HepG2 (cell line): ENCODE measurements at regions not wholly inside any gene's neighbourhood (a gene's known extent, or its start where the extent isn't known, plus 50 kb on each side); places are given as distances from the start of the nearest gene placed in this dataset.
"Not testable (repeated sequence)": the region's sequence is repeated elsewhere in the genome, so short reads cannot be mapped to it uniquely, and the experiment has no call there.

Experiments used
- ATAC-seq: fragments of 200-7000 bp; cut with Tn5 transposase; 3 replicates; pipeline ENCODE4 v1.9.1; 2020; ENCODE audit warnings: mild to moderate bottlenecking, moderate library complexity
- BruUV-seq: library from RNA; stranded (reverse); fragments of 400-500 nt; replicated peaks from 2 replicates; lab custom pipeline; 2021; lab: Mats Ljungman, UMichigan
- CTCF ChIA-PET: fragments of 300-600 bp; formaldehyde crosslinking; extraction: SDS; loops from one replicate; lab custom pipeline; 2021; ENCODE audit warnings: low total read pairs, inconsistent platforms, low intra/inter-chr PET ratio; lab: Yijun Ruan, JAX
- POLR2A ChIA-PET: fragments of 350-600 bp; sonication (Branson Sonifier 250); formaldehyde crosslinking; loops from one replicate; lab custom pipeline; 2020; ENCODE audit warnings: antibody characterized with exemption, inconsistent platforms; lab: Yijun Ruan, JAX
- DNase-seq: peaks from one replicate; pipeline ENCODE4 v3.0.0-alpha.2; 2015; ENCODE audit warnings: low spot score
- FAIRE-seq: peaks from 3 replicates; lab custom pipeline; 2011; peaks lifted over from hg19 to GRCh38; lab: Jason Lieb, UNC
- H2AFZ ChIP-seq: one replicate; pipeline ENCODE4 v1.6.1; 2011; ENCODE audit warnings: low read length, inconsistent platforms
- H3K27ac ChIP-seq: fragments of 300-600 bp; 3 replicates; pipeline ENCODE4 v1.8.0; 2011; ENCODE audit warnings: mixed run types, mild to moderate bottlenecking, mixed read lengths, low read length, inconsistent platforms; ENCODE audit not compliant: insufficient read depth; ENCODE audit errors: extremely low read length
- H3K27me3 ChIP-seq, 2 experiments: fragments of 200-600 bp in 1 of 2; 2 replicates in 1 of 2; 3 replicates in 1 of 2; pipeline versions ENCODE4 v1.6.0 to v1.8.0; 2011; ENCODE audit warnings: low read length in 2 of 2, mild to moderate bottlenecking in 2 of 2, moderate library complexity in 2 of 2, inconsistent platforms in 1 of 2; ENCODE audit not compliant: insufficient read depth in 2 of 2, control insufficient read depth in 1 of 2
- H3K36me3 ChIP-seq, 2 experiments: fragments of 200-600 bp in 1 of 2; replicated peaks in 1 of 2; 2 replicates in 1 of 2; 3 replicates in 1 of 2; pipeline versions ENCODE4 v1.5.1 to v1.8.0; 2011; ENCODE audit warnings: low read length in 2 of 2, inconsistent platforms in 1 of 2; ENCODE audit not compliant: insufficient read depth in 2 of 2, control insufficient read depth in 1 of 2
- H3K4me1 ChIP-seq: 2 replicates; pipeline ENCODE4 v1.5.1; 2012; ENCODE audit warnings: low read length, inconsistent platforms; ENCODE audit not compliant: insufficient read depth
- H3K4me2 ChIP-seq: 2 replicates; pipeline ENCODE4 v1.6.0; 2011; ENCODE audit warnings: low read depth, low read length, inconsistent platforms
- H3K4me3 ChIP-seq, 3 experiments: fragments of 200-600 bp in 1 of 3; sonication (generic), shearing (Covaris generic) in 1 of 3; replicated peaks in 1 of 3; 2 replicates each; pipeline ENCODE4 v1.5.1; 2011 to 2016; ENCODE audit warnings: low read length in 3 of 3, inconsistent platforms in 2 of 3, low read depth in 2 of 3, mild to moderate bottlenecking in 2 of 3, control low read depth in 1 of 3, mixed read lengths in 1 of 3; ENCODE audit not compliant: insufficient read depth in 1 of 3
- H3K79me2 ChIP-seq: one replicate; pipeline ENCODE4 v1.6.1; 2011; ENCODE audit warnings: low read length, inconsistent platforms; ENCODE audit not compliant: insufficient read depth
- H3K9ac ChIP-seq: 2 replicates; pipeline ENCODE4 v1.6.0; 2011; ENCODE audit warnings: mild to moderate bottlenecking, low read depth, low read length, inconsistent platforms; ENCODE audit not compliant: insufficient read depth
- H3K9me3 ChIP-seq: 2 replicates; pipeline ENCODE4 v1.5.1; 2012; ENCODE audit warnings: mild to moderate bottlenecking, low read length
- H4K20me1 ChIP-seq: 2 replicates; pipeline ENCODE4 v1.6.0; 2011; ENCODE audit warnings: inconsistent platforms, mild to moderate bottlenecking, low read length, moderate library complexity; ENCODE audit not compliant: insufficient read depth
- EED ChIP-seq: sonication (generic); formaldehyde crosslinking; IDR thresholded peaks from 2 replicates; pipeline ENCODE4 v1.5.0; 2020; ENCODE audit warnings: mild to moderate bottlenecking, missing genetic modification reagents
- IRF9 ChIP-seq: sonication (generic); formaldehyde crosslinking; IDR thresholded peaks from 2 replicates; pipeline ENCODE4 v1.8.0; 2022; ENCODE audit warnings: missing genetic modification reagents, mild to moderate bottlenecking, borderline replicate concordance
- SP4 ChIP-seq: sonication (generic); formaldehyde crosslinking; IDR thresholded peaks from 2 replicates; pipeline ENCODE4 v1.8.1; 2023; ENCODE audit warnings: mild to moderate bottlenecking, missing genetic modification reagents
- U2AF2 ChIP-seq: fragments of 200-400 bp; formaldehyde crosslinking; IDR thresholded peaks from 2 replicates; pipeline ENCODE4 v1.6.1; 2017; ENCODE audit warnings: low read depth, mild to moderate bottlenecking, low read length
- ZNF614 ChIP-seq: IDR thresholded peaks from 2 replicates; pipeline ENCODE4 v1.6.1; 2018; ENCODE audit warnings: missing biosample characterization, missing genetic modification reagents, inconsistent platforms, borderline replicate concordance
- WGBS: methylation state at CpG from one replicate; pipeline ENCODE4 v1.1.6; 2017; ENCODE audit warnings: low lambda C conversion rate; 5-methylcytosine and 5-hydroxymethylcytosine counted together
- in situ Hi-C: cut with HindIII; loops from 2 replicates; pipeline ENCODE4 v1.10.0; 2017; ENCODE audit warnings: low pct_unique_long_range_greater_than_20kb; ENCODE audit not compliant: extremely low pct_ligation_motif_present
- intact Hi-C: fragments of 100-400 bp; cut with micrococcal nuclease; formaldehyde crosslinking; loops from one replicate; pipeline ENCODE4 v1.10.0; 2022; ENCODE audit not compliant: unreplicated experiment

- no peak for TF ChIP-seq IRF9 (CRISPR knock-in tag)
- TF ChIP-seq U2AF2, result no peak
- TF ChIP-seq SP4 (CRISPR knock-in tag), result no peak
- no peak for TF ChIP-seq EED (CRISPR knock-in tag)
- no peak for TF ChIP-seq ZNF614 (CRISPR knock-in tag)
- TF ChIP-seq, all 625 proteins: peak for 0
These were observed 72.6 kb upstream of the ADAMTS3 start (continued) for GRCh38 chr4:72641611-72642010.

- H3K27me3 ChIP-seq, BruUV-seq, H2AFZ ChIP-seq, intact Hi-C loops, H3K4me2 ChIP-seq, H3K27ac ChIP-seq, H3K79me2 ChIP-seq, H4K20me1 ChIP-seq, in situ Hi-C loops, H3K36me3 ChIP-seq, DNase-seq, POLR2A ChIA-PET, CTCF ChIA-PET, FAIRE-seq, H3K4me3 ChIP-seq, H3K9ac ChIP-seq, ATAC-seq, H3K4me1 ChIP-seq, H3K9me3 ChIP-seq: not testable (repeated sequence)
- 13% methylated on average over 3 of the region's 10 CpGs for WGBS
These were observed 67.8 kb upstream of the ADAMTS3 start for GRCh38 chr4:72636866-72637265.

GRCh38 chr4:72635931-72636330 lies 66.9 kb upstream of the ADAMTS3 start:
- H3K4me1 ChIP-seq, H3K4me2 ChIP-seq, ATAC-seq, POLR2A ChIA-PET, intact Hi-C loops, H2AFZ ChIP-seq, H3K36me3 ChIP-seq, H3K4me3 ChIP-seq, DNase-seq, CTCF ChIA-PET, BruUV-seq, H4K20me1 ChIP-seq, H3K9me3 ChIP-seq, H3K79me2 ChIP-seq, in situ Hi-C loops, H3K9ac ChIP-seq, FAIRE-seq, H3K27me3 ChIP-seq, H3K27ac ChIP-seq: not testable (repeated sequence)
- WGBS, result 10% methylated on average over 6 of the region's 6 CpGs

GRCh38 chr4:72632253-72632652 lies 63.2 kb upstream of the ADAMTS3 start:
- H3K27ac ChIP-seq, H2AFZ ChIP-seq, H3K9ac ChIP-seq, H3K4me1 ChIP-seq, H4K20me1 ChIP-seq, ATAC-seq, BruUV-seq, H3K36me3 ChIP-seq, H3K4me2 ChIP-seq, intact Hi-C loops, CTCF ChIA-PET, in situ Hi-C loops, FAIRE-seq, H3K79me2 ChIP-seq, H3K4me3 ChIP-seq, POLR2A ChIA-PET, DNase-seq, H3K27me3 ChIP-seq, H3K9me3 ChIP-seq: not testable (repeated sequence)
- WGBS, result 22% methylated on average over 3 of the region's 7 CpGs
